Mucosa of gallbladder (tissue), 1 donor: ENCODE measurements at regions not wholly inside any gene's neighbourhood (a gene's known extent, or its start where the extent isn't known, plus 50 kb on each side); places are given as distances from the start of the nearest gene placed in this dataset.
"Not testable (repeated sequence)": the region's sequence is repeated elsewhere in the genome, so short reads cannot be mapped to it uniquely, and the experiment has no call there.

Experiments used
- DNase-seq: peaks from one replicate; pipeline ENCODE4 v3.0.0-alpha.2; 2020; ENCODE audit warnings: low spot score
- donor health status: DM: no; HTN: no; CAD: no.

GRCh38 chr7:122248472-122248871 is 56.1 kb downstream of the FEZF1 start:
- no peak for DNase-seq

GRCh38 chr7:122238729-122239128 is 65.8 kb downstream of the FEZF1 start:
- not testable (repeated sequence) for DNase-seq

GRCh38 chr7:122238297-122238696 is 66.3 kb downstream of the FEZF1 start:
- DNase-seq: not testable (repeated sequence)

GRCh38 chr7:122225874-122226273 is 78.7 kb downstream of the FEZF1 start:
- DNase-seq: no peak

- no peak for DNase-seq
Measured at GRCh38 chr7:122219253-122219865, 75.3 kb upstream of the AASS start.

- DNase-seq: no peak
Measured at GRCh38 chr7:122217125-122217524, 73.1 kb upstream of the AASS start.

GRCh38 chr7:122212754-122213153 is 68.7 kb upstream of the AASS start:
- DNase-seq: no peak

GRCh38 chr7:122211362-122211761 is 67.3 kb upstream of the AASS start:
- DNase-seq: no peak

- DNase-seq: no peak
Measured at GRCh38 chr7:122206985-122207384, 62.9 kb upstream of the AASS start.

- DNase-seq: no peak
Measured at GRCh38 chr7:122203814-122204213, 59.8 kb upstream of the AASS start.

- no peak for DNase-seq
Measured at GRCh38 chr7:122200888-122201287, 56.8 kb upstream of the AASS start.

- peak; percentile 16 for DNase-seq
Measured at GRCh38 chr7:122199171-122199570, 55.1 kb upstream of the AASS start.

GRCh38 chr7:122198581-122198980 is 54.5 kb upstream of the AASS start:
- no peak for DNase-seq
